ENCODE measurements at regions not wholly inside any gene's neighbourhood (a gene's known extent, or its start where the extent isn't known, plus 50 kb on each side); places are given as distances from the start of the nearest gene placed in this dataset.

- intact Hi-C loops (cut with micrococcal nuclease) = loop anchor here (5.0 kb wide), 1 partner anchor 499 kb away; no protein-coding TSS in a partner anchor
- Histone ChIP-seq H3K4me3 (replicated peaks in 1 of 2; ENCODE audit: low read depth in 1 of 2, low read length in 2 of 2) (no peak overlapping the region), H3K4me1 (ENCODE audit: control insufficient read depth in 1 of 2, insufficient read depth in 2 of 2, low read length in 2 of 2) (peaks cover 0 to 63% of the 10 kb centered on the region in 2 experiments; a peak in 2 of 4 replicates), H3K79me2 (ENCODE audit: insufficient read depth, low read length) (no peaks in the 10 kb centered on the region), H4K20me1 (ENCODE audit: insufficient read depth) (no peaks in the 10 kb centered on the region), H2AFZ (ENCODE audit: low read depth, low read length, poor library complexity, severe bottlenecking) (peak overlapping the region; percentile 96), H3K4me2 (ENCODE audit: low read length) (peak overlapping the region; percentile 44), H3K9me3 (ENCODE audit: control insufficient read depth in 1 of 2, insufficient read depth in 1 of 2, low read depth in 1 of 2, low read length in 2 of 2) (no peaks in the 10 kb centered on the region), H3K27ac (ENCODE audit: low read depth, low read length) (no peak overlapping the region), H3K27me3 (ENCODE audit: insufficient read depth, low read length) (no peaks in the 10 kb centered on the region), H3K36me3 (ENCODE audit: control insufficient read depth in 1 of 2, insufficient read depth in 2 of 2, low read length in 2 of 2) (no peaks in the 10 kb centered on the region), H3K9ac (ENCODE audit: low read length) (0 out of 2 replicates have a peak overlapping the region, but pooled peaks have one; percentile 15), H3K9me2 (ENCODE audit: insufficient read depth) (no peaks in the 10 kb centered on the region)
- ChIA-PET POLR2A (no interaction called here), CTCF (interaction anchor here (1.3 to 1.4 kb wide), 2 partner anchors 8 to 13 kb away, joined by 4 to 5 read pairs; no protein-coding TSS in a partner anchor), RAD21 (ENCODE audit: low non-redundant PET in 1 of 2, low total read pairs in 2 of 2, uncharacterized antibody in 2 of 2, unreplicated experiment in 2 of 2) (no interaction called here)
- no peak for DNase-seq (ENCODE audit: low read depth, low spot score)
- TF ChIP-seq SRF (IDR thresholded peaks at IDR 0.05; ENCODE audit: low read depth) (no peak), EGR1 (IDR thresholded peaks at IDR 0.05; ENCODE audit: low read depth) (no peak), FOSL1 (IDR thresholded peaks at IDR 0.05; ENCODE audit: low read depth) (0 out of 2 replicates have a peak, but pooled peaks have one; percentile 15), EZH2 (IDR thresholded peaks at IDR 0.05) (no peak), RAD21 (IDR thresholded peaks at IDR 0.05; ENCODE audit: low read depth) (peak; percentile 65), EZH2phosphoT487 (IDR thresholded peaks at IDR 0.05; ENCODE audit: borderline replicate concordance) (no peak), POLR2A (IDR thresholded peaks at IDR 0.05; ENCODE audit: borderline replicate concordance, extremely low read depth, insufficient read depth, insufficient read length) (no peak)
- TF ChIP-seq, protein P1, sequence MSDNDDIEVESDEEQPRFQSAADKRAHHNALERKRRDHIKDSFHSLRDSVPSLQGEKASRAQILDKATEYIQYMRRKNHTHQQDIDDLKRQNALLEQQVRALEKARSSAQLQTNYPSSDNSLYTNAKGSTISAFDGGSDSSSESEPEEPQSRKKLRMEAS (IDR thresholded peaks at IDR 0.05) = no peak
- TF ChIP-seq, protein P2, sequence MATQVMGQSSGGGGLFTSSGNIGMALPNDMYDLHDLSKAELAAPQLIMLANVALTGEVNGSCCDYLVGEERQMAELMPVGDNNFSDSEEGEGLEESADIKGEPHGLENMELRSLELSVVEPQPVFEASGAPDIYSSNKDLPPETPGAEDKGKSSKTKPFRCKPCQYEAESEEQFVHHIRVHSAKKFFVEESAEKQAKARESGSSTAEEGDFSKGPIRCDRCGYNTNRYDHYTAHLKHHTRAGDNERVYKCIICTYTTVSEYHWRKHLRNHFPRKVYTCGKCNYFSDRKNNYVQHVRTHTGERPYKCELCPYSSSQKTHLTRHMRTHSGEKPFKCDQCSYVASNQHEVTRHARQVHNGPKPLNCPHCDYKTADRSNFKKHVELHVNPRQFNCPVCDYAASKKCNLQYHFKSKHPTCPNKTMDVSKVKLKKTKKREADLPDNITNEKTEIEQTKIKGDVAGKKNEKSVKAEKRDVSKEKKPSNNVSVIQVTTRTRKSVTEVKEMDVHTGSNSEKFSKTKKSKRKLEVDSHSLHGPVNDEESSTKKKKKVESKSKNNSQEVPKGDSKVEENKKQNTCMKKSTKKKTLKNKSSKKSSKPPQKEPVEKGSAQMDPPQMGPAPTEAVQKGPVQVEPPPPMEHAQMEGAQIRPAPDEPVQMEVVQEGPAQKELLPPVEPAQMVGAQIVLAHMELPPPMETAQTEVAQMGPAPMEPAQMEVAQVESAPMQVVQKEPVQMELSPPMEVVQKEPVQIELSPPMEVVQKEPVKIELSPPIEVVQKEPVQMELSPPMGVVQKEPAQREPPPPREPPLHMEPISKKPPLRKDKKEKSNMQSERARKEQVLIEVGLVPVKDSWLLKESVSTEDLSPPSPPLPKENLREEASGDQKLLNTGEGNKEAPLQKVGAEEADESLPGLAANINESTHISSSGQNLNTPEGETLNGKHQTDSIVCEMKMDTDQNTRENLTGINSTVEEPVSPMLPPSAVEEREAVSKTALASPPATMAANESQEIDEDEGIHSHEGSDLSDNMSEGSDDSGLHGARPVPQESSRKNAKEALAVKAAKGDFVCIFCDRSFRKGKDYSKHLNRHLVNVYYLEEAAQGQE (IDR thresholded peaks at IDR 0.05; ENCODE audit: low read depth) = no peak
- TF ChIP-seq, protein P3, sequence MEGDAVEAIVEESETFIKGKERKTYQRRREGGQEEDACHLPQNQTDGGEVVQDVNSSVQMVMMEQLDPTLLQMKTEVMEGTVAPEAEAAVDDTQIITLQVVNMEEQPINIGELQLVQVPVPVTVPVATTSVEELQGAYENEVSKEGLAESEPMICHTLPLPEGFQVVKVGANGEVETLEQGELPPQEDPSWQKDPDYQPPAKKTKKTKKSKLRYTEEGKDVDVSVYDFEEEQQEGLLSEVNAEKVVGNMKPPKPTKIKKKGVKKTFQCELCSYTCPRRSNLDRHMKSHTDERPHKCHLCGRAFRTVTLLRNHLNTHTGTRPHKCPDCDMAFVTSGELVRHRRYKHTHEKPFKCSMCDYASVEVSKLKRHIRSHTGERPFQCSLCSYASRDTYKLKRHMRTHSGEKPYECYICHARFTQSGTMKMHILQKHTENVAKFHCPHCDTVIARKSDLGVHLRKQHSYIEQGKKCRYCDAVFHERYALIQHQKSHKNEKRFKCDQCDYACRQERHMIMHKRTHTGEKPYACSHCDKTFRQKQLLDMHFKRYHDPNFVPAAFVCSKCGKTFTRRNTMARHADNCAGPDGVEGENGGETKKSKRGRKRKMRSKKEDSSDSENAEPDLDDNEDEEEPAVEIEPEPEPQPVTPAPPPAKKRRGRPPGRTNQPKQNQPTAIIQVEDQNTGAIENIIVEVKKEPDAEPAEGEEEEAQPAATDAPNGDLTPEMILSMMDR (IDR thresholded peaks at IDR 0.05 in 2 of 3, conservative IDR thresholded peaks at IDR 0.05 in 1 of 3; ENCODE audit: borderline replicate concordance in 1 of 3, insufficient read depth in 1 of 3, low read depth in 2 of 3, low read length in 2 of 3) = peak; percentile 42 to 84 (median 72); a peak in 5 of 6 replicates
- BruUV-seq (replicated peaks) = no TSS peak
- ATAC-seq = peak; percentile 94
These were observed 534.7 kb upstream of the JARID2 start for GRCh38 chr6:14711056-14711703.

Measured in HCT116 (cell line).